ENCODE measurements at regions not wholly inside any gene's neighbourhood (a gene's known extent, or its start where the extent isn't known, plus 50 kb on each side); places are given as distances from the start of the nearest gene placed in this dataset.

DNA sequence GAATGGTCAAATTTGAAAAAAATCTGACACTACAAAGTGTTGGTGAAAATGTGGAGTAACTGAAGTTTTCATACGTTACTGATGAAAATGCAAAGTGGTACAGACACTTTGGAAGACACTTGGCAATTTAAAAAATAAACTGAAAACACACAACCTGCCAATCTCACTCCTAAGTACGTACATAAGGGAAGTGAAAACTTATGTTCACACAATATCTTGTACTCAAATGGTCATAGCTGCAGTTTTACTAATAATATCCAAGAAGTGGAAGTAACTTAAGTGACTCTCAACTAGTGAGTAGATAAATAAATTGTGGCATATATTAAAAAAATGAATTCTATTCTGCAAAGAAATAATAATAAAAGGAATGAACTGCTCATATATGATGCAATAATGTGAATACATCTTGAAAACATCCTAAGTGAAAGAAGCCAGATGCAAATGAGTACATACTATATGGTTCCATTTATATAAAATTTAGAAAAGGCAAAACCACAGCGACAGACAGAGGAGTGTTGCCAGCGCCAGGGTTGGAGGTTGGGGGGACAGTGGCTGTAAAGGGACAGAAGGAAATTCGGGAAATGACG is 198.2 kb downstream of the ERMARD start:
- DNase-seq (ENCODE audit: low read depth, low spot score) = no peak
- in situ Hi-C loops (cut with HindIII; ENCODE audit: low pct_unique_long_range_greater_than_20kb, low sequenced_read_pairs) = no loop called here

DNA sequence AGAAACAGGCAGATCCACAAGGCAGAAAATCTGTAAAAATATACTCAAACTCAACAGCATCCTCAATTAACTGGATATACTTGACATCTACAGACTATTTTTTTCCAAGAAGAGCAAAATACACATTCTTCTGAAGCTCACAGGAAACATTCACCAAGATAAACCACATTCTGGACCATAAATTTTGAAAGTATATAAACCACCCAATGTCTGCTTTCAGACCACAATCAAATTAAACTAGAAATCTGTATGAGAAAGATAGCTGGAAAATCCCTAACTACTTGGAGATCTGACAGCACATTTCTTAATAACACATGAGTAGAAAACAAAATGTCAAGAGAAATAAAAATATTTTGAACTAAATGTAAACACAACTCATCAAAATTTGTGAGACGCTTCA is 195.5 kb downstream of the ERMARD start:
- DNase-seq (ENCODE audit: low read depth, low spot score) = no peak
- in situ Hi-C loops (cut with HindIII; ENCODE audit: low pct_unique_long_range_greater_than_20kb, low sequenced_read_pairs) = no loop called here

- DNase-seq (ENCODE audit: low read depth, low spot score) = no peak
- in situ Hi-C loops (cut with HindIII; ENCODE audit: low pct_unique_long_range_greater_than_20kb, low sequenced_read_pairs) = no loop called here
Observed at GRCh38 chr6:169945117-169945516, 193.7 kb downstream of the ERMARD start.

GRCh38 chr6:169944415-169944814 is 193.0 kb downstream of the ERMARD start:
- in situ Hi-C loops (cut with HindIII; ENCODE audit: low pct_unique_long_range_greater_than_20kb, low sequenced_read_pairs) = no loop called here
- no peak for DNase-seq (ENCODE audit: low read depth, low spot score)

DNA sequence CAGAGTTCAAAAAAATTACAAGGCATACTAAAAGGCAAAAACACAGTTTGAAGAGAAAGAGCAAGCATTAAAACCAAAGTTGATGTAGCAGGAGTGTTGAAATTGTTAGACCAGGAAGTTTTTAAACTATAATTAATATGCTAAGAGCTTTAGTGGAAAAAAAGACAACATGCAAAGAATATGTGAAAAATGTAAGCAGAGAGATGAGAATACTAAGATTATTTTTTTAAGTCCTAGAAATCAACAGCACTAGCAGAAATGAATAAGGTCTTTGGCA is 192.6 kb downstream of the ERMARD start:
- in situ Hi-C loops (cut with HindIII; ENCODE audit: low pct_unique_long_range_greater_than_20kb, low sequenced_read_pairs) = no loop called here

GRCh38 chr6:169943241-169944060 is 192.0 kb downstream of the ERMARD start:
- in situ Hi-C loops (cut with HindIII; ENCODE audit: low pct_unique_long_range_greater_than_20kb, low sequenced_read_pairs) = no loop called here
- no peak for DNase-seq (ENCODE audit: low read depth, low spot score)

More for the DNA sequence above, 192.6 kb downstream of the ERMARD start:
- no peak for DNase-seq (ENCODE audit: low read depth, low spot score)

DNA sequence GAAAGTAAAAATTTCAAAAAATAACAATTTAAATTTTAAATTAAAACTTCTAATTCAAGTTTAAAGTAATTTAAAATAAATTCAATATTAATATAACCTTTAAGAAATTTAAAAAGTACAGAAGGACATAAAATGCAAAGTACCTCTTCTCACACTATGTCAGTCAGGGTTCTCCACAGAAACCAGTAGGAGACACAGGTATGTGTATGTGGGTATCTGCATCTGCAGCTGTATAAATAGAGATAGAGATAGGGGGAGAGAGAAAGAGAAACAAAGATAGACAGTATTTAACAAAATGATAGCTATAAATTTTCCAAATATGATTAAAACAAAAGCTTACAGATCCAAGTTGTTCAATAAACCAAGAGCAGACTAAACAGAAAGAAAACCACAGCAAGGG is 190.8 kb downstream of the ERMARD start:
- in situ Hi-C loops (cut with HindIII; ENCODE audit: low pct_unique_long_range_greater_than_20kb, low sequenced_read_pairs) = no loop called here
- DNase-seq (ENCODE audit: low read depth, low spot score) = no peak

DNA sequence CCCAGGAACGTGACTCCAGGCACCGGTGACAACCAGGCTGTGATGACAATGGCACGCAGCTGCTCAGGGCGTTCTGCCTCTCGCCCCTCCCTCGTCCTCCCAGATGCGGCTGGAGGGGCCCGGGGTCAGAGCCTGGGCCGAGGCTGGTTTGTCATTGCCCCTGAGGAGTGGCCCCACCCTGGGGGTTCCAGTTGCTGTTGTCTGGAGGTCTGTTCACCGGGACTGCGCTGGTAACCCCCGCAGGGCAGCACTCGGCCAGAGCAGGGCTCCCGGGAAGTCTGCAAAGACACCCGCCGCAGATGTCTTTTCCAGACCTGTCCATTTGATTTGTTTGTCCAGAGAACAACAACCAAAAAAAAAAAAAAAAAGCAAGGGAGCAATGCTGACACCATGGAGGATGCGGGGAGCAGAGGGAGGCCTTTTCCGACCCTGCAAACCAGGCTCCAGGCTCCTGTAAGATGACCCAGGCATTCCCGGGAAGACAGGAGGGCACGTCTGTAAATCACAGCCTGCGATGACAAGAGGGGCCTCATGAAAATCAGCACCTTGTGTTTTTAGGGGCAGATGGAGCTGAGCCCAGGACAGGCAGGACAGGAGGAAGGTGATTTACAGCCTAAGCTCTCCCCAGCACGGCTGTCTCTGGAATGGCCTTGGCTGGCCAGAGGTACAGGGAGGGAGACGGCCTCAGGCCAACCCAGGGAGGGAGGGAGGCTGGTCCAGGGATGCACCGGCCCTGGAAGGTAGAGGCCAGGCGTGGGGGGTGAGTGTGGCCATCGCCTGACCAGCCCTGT is 189.3 kb downstream of the ERMARD start:
- DNase-seq (ENCODE audit: low read depth, low spot score) = no peak
- in situ Hi-C loops (cut with HindIII; ENCODE audit: low pct_unique_long_range_greater_than_20kb, low sequenced_read_pairs) = no loop called here

GRCh38 chr6:169939554-169940164 is 188.2 kb downstream of the ERMARD start:
- in situ Hi-C loops (cut with HindIII; ENCODE audit: low pct_unique_long_range_greater_than_20kb, low sequenced_read_pairs) = no loop called here

DNA sequence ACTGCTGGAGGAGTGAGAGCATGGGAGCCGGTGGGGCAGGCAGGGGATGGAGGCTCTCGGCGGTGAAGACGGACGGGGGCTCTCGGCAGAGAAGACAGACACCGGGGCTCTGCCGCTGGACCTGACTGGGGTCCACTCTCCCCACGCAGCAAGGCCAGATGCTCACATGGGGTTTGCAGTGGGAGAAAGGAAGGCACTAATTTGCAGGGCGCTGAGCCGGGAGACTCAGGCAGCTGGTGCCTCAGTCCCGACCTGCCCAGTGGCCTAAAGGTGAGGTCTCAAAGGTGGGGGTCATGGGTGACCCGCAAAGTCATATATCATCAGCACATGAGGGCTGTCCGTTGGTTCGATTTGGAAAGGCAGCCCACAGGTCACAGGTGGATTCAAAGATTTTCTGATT is 187.3 kb downstream of the ERMARD start:
- no peak for DNase-seq (ENCODE audit: low read depth, low spot score)
- in situ Hi-C loops (cut with HindIII; ENCODE audit: low pct_unique_long_range_greater_than_20kb, low sequenced_read_pairs) = no loop called here

More at GRCh38 chr6:169939554-169940164, 188.2 kb downstream of the ERMARD start:
- DNase-seq (ENCODE audit: low read depth, low spot score) = no peak

GRCh38 chr6:169938262-169938701 is 186.9 kb downstream of the ERMARD start:
- in situ Hi-C loops (cut with HindIII; ENCODE audit: low pct_unique_long_range_greater_than_20kb, low sequenced_read_pairs) = no loop called here
- DNase-seq (ENCODE audit: low read depth, low spot score) = no peak

GRCh38 chr6:169937389-169938261 is 186.2 kb downstream of the ERMARD start:
- in situ Hi-C loops (cut with HindIII; ENCODE audit: low pct_unique_long_range_greater_than_20kb, low sequenced_read_pairs) = no loop called here
- DNase-seq (ENCODE audit: low read depth, low spot score) = no peak

DNA sequence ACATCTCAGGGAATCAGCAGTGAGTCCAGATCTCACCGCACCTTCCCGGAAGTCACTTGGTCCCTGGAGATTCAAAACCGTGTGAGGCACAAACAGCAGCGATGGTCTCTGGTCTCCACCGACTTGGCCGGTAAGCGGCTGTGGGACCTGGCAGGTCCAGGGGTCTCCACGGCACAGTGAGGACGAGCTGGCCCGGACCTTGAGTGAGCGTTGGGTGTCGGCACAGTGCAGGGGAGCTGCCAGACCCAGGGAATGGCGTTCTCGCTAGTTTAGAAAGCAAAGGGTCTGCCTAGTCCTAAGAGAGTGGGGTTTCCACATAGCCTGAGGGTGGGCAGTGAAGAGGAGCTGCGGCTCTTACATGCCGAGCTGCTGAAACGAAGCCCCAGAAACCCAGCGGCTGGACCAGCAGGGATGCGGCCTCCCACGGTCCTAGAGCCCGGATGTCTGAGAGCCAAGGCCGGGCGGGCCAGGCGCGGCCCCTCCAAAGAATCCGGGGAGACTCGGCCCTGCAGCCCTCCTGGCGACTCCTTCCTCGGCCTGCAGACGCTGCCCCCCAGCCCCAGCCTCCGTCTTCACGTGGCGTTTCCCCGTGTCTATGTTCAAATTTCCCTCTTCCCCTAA is 185.0 kb downstream of the ERMARD start:
- in situ Hi-C loops (cut with HindIII; ENCODE audit: low pct_unique_long_range_greater_than_20kb, low sequenced_read_pairs) = no loop called here
- DNase-seq (ENCODE audit: low read depth, low spot score) = no peak

- in situ Hi-C loops (cut with HindIII; ENCODE audit: low pct_unique_long_range_greater_than_20kb, low sequenced_read_pairs) = no loop called here
- no peak for DNase-seq (ENCODE audit: low read depth, low spot score)
Observed at GRCh38 chr6:169935861-169936260, 184.4 kb downstream of the ERMARD start.

- DNase-seq (ENCODE audit: low read depth, low spot score) = no peak
- in situ Hi-C loops (cut with HindIII; ENCODE audit: low pct_unique_long_range_greater_than_20kb, low sequenced_read_pairs) = no loop called here
Observed at GRCh38 chr6:169935348-169935718, 183.9 kb downstream of the ERMARD start.

GRCh38 chr6:169934699-169935347 is 183.4 kb downstream of the ERMARD start:
- in situ Hi-C loops (cut with HindIII; ENCODE audit: low pct_unique_long_range_greater_than_20kb, low sequenced_read_pairs) = no loop called here

More at GRCh38 chr6:169934699-169935347, 183.4 kb downstream of the ERMARD start:
- DNase-seq (ENCODE audit: low read depth, low spot score) = no peak

All from SK-MEL-5 (cell line).